Heart right ventricle (tissue), 16 donors: ENCODE measurements at regions not wholly inside any gene's neighbourhood (a gene's known extent, or its start where the extent isn't known, plus 50 kb on each side); places are given as distances from the start of the nearest gene placed in this dataset.

Experiments used
- ATAC-seq, 8 donors: fragments of 200-7000 bp; cut with Tn5 transposase; one replicate each; pipeline ENCODE4 v1.9.1; 2020; ENCODE audit warnings: mild to moderate bottlenecking in 8 of 8, moderate library complexity in 8 of 8, moderate number of reproducible peaks in 1 of 8
- DNase-seq, 2 donors: peaks; one replicate each; pipeline ENCODE4 v3.0.0-alpha.2; 2020
- H3K27ac ChIP-seq, 10 donors: fragments of 200-600 bp; sonication (generic) in 2 of 10; one replicate each; pipeline versions ENCODE4 v1.5.0 to v1.8.0; 2020 to 2022; ENCODE audit warnings: mild to moderate bottlenecking in 3 of 10
- H3K27me3 ChIP-seq, 7 donors: fragments of 200-600 bp; one replicate each; pipeline ENCODE4 v1.8.0; 2021 to 2022; ENCODE audit warnings: mild to moderate bottlenecking in 2 of 7
- H3K36me3 ChIP-seq, 9 donors: fragments of 200-600 bp; sonication (generic) in 1 of 9; one replicate each; pipeline versions ENCODE4 v1.5.0 to v1.8.0; 2020 to 2022; ENCODE audit warnings: mild to moderate bottlenecking in 2 of 9
- H3K4me1 ChIP-seq, 9 donors: fragments of 200-600 bp; sonication (generic) in 1 of 9; one replicate each; pipeline versions ENCODE4 v1.5.0 to v1.8.0; 2020 to 2022; ENCODE audit warnings: mild to moderate bottlenecking in 4 of 9
- H3K4me3 ChIP-seq, 10 donors: fragments of 200-600 bp; sonication (generic) in 2 of 10; one replicate each; pipeline versions ENCODE4 v1.5.0 to v1.8.0; 2020 to 2022; ENCODE audit warnings: mild to moderate bottlenecking in 7 of 10, moderate library complexity in 2 of 10
- H3K9me3 ChIP-seq, 11 donors: fragments of 200-600 bp in 10 of 11; sonication (generic) in 2 of 11; one replicate each; pipeline versions ENCODE4 v1.5.0 to v1.8.0; 2013 to 2022; ENCODE audit warnings: mild to moderate bottlenecking in 2 of 11, control low read depth in 1 of 11, moderate library complexity in 1 of 11
- WGBS, 2 donors: extraction: QIAGEN DNeasy Blood & Tissue Kit; methylation state at CpG; one replicate each; pipeline ENCODE4 v1.1.7; 2013; ENCODE audit warnings: inconsistent platforms in 1 of 2; 5-methylcytosine and 5-hydroxymethylcytosine counted together
- intact Hi-C, 10 donors: fragments of 100-400 bp; cut with DNase I; formaldehyde crosslinking; loops; one replicate each; pipeline versions ENCODE4 v1.11.1 to v1.14.2; 2022
- TF ChIP-seq, protein P1 (sequence below), 9 donors: fragments of 200-600 bp; sonication (generic) in 2 of 9; IDR thresholded peaks; one replicate each; pipeline versions ENCODE4 v1.5.0 to v1.8.0; 2021 to 2022; ENCODE audit warnings: antibody characterized with exemption in 9 of 9, mild to moderate bottlenecking in 5 of 9, moderate library complexity in 1 of 9
- donor health status: Arrhythmogenic right ventricular cardiomyopathy.
- donor health status: ischemic (EF 13 %, LVEDD 7.1; RV severe dilation, severe dysfunction).
- donor health status: healthy with polysubstance abuse.
- donor health status: DM: no; HTN: yes; CAD: no.
- donor health status: DM: no; HTN: no; CAD: no.
- donor health status: ischemic (EF 25% LVEDD 6.9; RV normal size, moderate dysfunction).
- donor health status: ischemic (EF 25% LVEDD 5.7; RV mildly dilated, moderate dysfunction).
- donor health status: healthy.
- donor health status: DM: yes; HTN: yes; CAD: no.
- donor health status: Ischemic cardiomyopathy.
- donor health status: ischemic (EF 35%, LVEDD 5.7; RV mildly dilated, moderate dysfunction).
- donor health status: nonischemic (EF 11% LVEDD 7.7; RV severe dilation, severe dysfunction).
- donor health status: DM: yes; HTN: yes; CAD: no.
- donor health status: PGD.
- donor health status: ischemic (EF 29% LVEDD 5.4; RV normal size, mild dysfunction).
- donor health status: nonischemic (EF 23%, LVEDD 6.1; RV moderate dilation, normal function).

DNA sequence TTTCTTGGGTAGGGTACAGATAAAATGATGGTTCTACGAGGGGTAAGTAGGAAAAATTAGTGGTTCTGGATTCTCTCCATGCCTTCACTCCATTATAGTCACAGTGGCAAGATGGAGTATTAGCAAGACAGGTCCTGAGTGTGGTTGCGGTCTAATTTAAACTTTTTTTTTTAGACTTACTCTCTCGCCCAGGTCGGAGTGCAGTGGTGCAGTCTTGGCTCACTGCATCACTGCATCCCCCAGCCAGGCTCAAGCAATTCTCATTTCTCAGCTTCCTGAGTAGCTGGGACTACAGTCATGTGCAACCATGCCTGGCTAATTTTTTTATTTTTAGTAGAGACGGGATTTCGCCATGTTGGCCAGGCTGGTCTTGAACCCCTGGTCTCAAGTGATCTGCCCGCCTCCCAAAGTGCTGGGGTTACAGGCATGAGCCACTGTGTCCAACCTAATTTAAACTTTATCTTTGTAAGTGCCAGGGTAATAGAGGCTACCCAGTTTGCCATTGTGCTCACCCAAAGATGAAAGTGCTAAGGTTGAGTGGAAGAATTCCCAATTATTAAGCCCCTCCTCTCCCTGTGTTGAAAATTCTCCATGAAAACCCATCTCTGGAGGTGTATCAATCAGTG is 135.6 kb downstream of the TM9SF2 start:
- TF ChIP-seq, protein P1, sequence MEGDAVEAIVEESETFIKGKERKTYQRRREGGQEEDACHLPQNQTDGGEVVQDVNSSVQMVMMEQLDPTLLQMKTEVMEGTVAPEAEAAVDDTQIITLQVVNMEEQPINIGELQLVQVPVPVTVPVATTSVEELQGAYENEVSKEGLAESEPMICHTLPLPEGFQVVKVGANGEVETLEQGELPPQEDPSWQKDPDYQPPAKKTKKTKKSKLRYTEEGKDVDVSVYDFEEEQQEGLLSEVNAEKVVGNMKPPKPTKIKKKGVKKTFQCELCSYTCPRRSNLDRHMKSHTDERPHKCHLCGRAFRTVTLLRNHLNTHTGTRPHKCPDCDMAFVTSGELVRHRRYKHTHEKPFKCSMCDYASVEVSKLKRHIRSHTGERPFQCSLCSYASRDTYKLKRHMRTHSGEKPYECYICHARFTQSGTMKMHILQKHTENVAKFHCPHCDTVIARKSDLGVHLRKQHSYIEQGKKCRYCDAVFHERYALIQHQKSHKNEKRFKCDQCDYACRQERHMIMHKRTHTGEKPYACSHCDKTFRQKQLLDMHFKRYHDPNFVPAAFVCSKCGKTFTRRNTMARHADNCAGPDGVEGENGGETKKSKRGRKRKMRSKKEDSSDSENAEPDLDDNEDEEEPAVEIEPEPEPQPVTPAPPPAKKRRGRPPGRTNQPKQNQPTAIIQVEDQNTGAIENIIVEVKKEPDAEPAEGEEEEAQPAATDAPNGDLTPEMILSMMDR (IDR thresholded peaks at IDR 0.05) = no peak
- H3K4me3 ChIP-seq = no peak overlapping the region
- H3K27ac ChIP-seq = no peak overlapping the region
- peaks cover 0 to 3% (median 0%) of the 10 kb centered on the region in 9 donors for H3K4me1 ChIP-seq
- peaks cover 0 to 18% (median 0%) of the 10 kb centered on the region in 11 donors for H3K9me3 ChIP-seq
- 93% methylated on average over 7 of the region's 7 CpGs for WGBS, 2 donors
- H3K36me3 ChIP-seq = no peaks in the 10 kb centered on the region
- H3K27me3 ChIP-seq = no peaks in the 10 kb centered on the region
- no peak for ATAC-seq
- no peak for DNase-seq
- intact Hi-C loops = no loop called here

DNA sequence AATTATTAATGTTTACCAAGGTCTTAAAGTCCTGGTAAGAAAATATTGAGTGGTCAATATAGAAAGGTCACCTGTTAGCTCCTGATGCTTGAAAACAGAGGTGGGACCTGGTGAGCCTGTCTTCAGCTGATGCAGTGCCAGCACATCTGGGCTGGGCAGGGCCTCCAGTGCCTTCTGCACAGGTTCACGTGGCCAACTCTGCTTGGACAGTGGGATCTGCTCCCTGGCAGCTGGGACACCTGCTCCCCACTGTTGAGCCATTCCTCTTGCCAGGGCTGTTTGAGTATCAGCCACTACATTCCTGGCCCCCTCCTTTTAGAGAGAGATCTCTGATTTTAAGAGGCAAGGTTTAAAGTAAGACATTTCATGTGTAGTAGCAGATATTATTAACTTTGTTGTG is 135.0 kb downstream of the TM9SF2 start:
- Histone ChIP-seq H3K4me1 (peaks cover 0 to 3% (median 0%) of the 10 kb centered on the region in 9 donors), H3K9me3 (peaks cover 0 to 18% (median 0%) of the 10 kb centered on the region in 11 donors), H3K27ac (no peak overlapping the region), H3K4me3 (no peak overlapping the region), H3K27me3 (no peaks in the 10 kb centered on the region), H3K36me3 (no peaks in the 10 kb centered on the region)
- TF ChIP-seq, protein P1 (IDR thresholded peaks at IDR 0.05) = no peak
- DNase-seq (no peak), ATAC-seq (no peak)
- intact Hi-C loops = no loop called here
- WGBS, 2 donors = 79 to 84% methylated on average over 1 of the region's 1 CpG

DNA sequence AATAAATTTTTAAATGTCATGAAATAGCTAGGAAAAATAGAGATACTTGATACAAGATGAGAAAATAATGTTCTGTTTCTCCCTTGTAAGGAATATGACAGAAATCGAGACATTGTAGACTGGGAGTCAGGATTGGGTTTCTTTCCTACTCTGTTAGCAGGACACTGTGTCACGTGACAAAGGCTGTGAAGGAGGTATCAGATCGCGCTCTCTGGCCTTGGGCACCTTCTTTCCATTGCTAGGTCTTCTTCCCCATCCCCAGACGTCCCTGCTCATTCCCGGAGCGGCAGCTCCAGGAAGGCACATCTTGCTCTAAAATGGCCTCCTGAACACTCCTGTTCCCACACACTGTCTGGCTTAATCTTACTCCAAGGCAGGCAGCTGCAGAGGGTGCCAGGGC is 133.4 kb downstream of the TM9SF2 start:
- TF ChIP-seq, protein P1 (IDR thresholded peaks at IDR 0.05) = no peak
- WGBS, 2 donors = 80 to 86% methylated on average over 7 of the region's 7 CpGs
- Histone ChIP-seq H3K27me3 (no peaks in the 10 kb centered on the region), H3K4me1 (peaks cover 0 to 12% (median 6%) of the 10 kb centered on the region in 9 donors), H3K9me3 (peaks cover 0 to 18% (median 0%) of the 10 kb centered on the region in 11 donors), H3K4me3 (no peak overlapping the region), H3K36me3 (no peaks in the 10 kb centered on the region), H3K27ac (no peak overlapping the region)
- DNase-seq (no peak), ATAC-seq (no peak)
- intact Hi-C loops = no loop called here

DNA sequence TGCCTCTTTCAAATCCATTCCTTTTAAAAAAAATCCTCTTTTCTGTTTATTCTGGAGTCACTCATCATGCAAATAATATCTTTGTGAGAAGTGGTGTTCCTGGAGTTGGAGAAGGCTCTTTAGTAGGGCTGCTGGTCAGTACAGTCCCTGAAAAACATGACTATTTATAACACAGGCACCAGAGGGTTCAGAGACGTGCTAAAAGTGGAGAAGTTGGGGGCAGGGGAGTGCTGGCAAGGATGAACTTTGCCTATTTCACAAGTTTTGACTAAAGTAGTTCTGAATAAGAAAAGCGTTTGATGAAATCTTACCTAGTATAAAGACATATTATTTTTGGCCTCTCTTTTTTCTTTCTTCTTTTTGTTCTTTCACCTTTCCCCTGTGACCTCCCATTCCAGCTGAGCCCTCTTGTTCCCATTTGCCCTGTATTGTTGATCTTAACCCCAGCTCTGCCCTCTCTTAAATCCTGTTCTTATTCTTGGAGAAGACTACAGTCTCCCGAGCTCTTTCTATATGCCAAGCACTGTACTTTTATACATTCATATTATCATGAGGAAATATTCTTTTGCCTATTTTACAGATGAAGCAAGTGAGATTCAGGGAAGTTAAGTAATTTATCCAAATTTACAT is 129.1 kb downstream of the TM9SF2 start:
- H3K9me3 ChIP-seq = peaks cover 0 to 18% (median 0%) of the 10 kb centered on the region in 11 donors
- no peaks in the 10 kb centered on the region for H3K36me3 ChIP-seq
- intact Hi-C loops = no loop called here
- H3K4me1 ChIP-seq = peaks cover 3 to 42% (median 15%) of the 10 kb centered on the region in 9 donors
- 53 to 58% methylated on average over 3 of the region's 3 CpGs for WGBS, 2 donors
- ATAC-seq (peak in 7 of 8 donors; percentile 64 to 90 (median 83)), DNase-seq (peak in 1 of 2 donors; percentile 21)
- no peak overlapping the region for H3K4me3 ChIP-seq
- TF ChIP-seq, protein P1 (IDR thresholded peaks at IDR 0.05) = no peak
- H3K27ac ChIP-seq = peak overlapping the region in 5 of 10 donors; percentile 18 to 60 (median 33)
- no peaks in the 10 kb centered on the region for H3K27me3 ChIP-seq
